IMR-90 (cell line): ENCODE measurements at regions not wholly inside any gene's neighbourhood (a gene's known extent, or its start where the extent isn't known, plus 50 kb on each side); places are given as distances from the start of the nearest gene placed in this dataset.

ENCODE experiments used
- BHLHE40 ChIP-seq: fragments of 150-350 bp; IDR thresholded peaks from 2 replicates; pipeline ENCODE4 v1.6.1; 2016; ENCODE audit warnings: mild to moderate bottlenecking, low read depth, low read length
- CTCF ChIP-seq: conservative IDR thresholded peaks from 2 replicates; pipeline ENCODE4 v1.5.1; 2012; ENCODE audit warnings: mild to moderate bottlenecking, low read depth, low read length, improper control_type of control experiment
- ELK1 ChIP-seq: fragments of 150-350 bp; IDR thresholded peaks from 2 replicates; pipeline ENCODE4 v1.6.1; 2016; ENCODE audit warnings: low read depth, mild to moderate bottlenecking, low read length, moderate library complexity, borderline replicate concordance
- MAZ ChIP-seq: IDR thresholded peaks from 2 replicates; pipeline ENCODE4 v1.6.1; 2012; ENCODE audit warnings: low read depth, mild to moderate bottlenecking, low read length, improper control_type of control experiment, moderate library complexity, borderline replicate concordance
- MXI1 ChIP-seq: IDR thresholded peaks from 2 replicates; pipeline ENCODE4 v1.6.1; 2012; ENCODE audit warnings: low read depth, mild to moderate bottlenecking, low read length, moderate library complexity, borderline replicate concordance
- POLR2A ChIP-seq: IDR thresholded peaks from 2 replicates; pipeline ENCODE4 v1.6.1; 2012; ENCODE audit warnings: mild to moderate bottlenecking, low read depth, low read length
- RAD21 ChIP-seq: IDR thresholded peaks from 2 replicates; pipeline ENCODE4 v1.6.1; 2012; ENCODE audit warnings: low read length, improper control_type of control experiment

GRCh38 chr11:115897707-115898106 lies 393.5 kb upstream of the CADM1 start:
- no peak for TF ChIP-seq CTCF
- TF ChIP-seq MAZ, result no peak
- TF ChIP-seq MXI1, result no peak
- no peak for TF ChIP-seq RAD21
- no peak for TF ChIP-seq ELK1
- TF ChIP-seq BHLHE40, result no peak
- no peak for TF ChIP-seq POLR2A
